Activated CD4-positive, alpha-beta T cell treated with anti-CD3 and anti-CD28 coated beads, Interleukin-2, amount 50 U/mL, for 4 hours (primary cell): ENCODE measurements at regions not wholly inside any gene's neighbourhood (a gene's known extent, or its start where the extent isn't known, plus 50 kb on each side); places are given as distances from the start of the nearest gene placed in this dataset.
"Not testable (repeated sequence)": the region's sequence is repeated elsewhere in the genome, so short reads cannot be mapped to it uniquely, and the experiment has no call there.

Experiments used
- DNase-seq, 2 experiments: peaks; one replicate each; pipeline ENCODE4 v3.0.0-alpha.2; 2020

DNA sequence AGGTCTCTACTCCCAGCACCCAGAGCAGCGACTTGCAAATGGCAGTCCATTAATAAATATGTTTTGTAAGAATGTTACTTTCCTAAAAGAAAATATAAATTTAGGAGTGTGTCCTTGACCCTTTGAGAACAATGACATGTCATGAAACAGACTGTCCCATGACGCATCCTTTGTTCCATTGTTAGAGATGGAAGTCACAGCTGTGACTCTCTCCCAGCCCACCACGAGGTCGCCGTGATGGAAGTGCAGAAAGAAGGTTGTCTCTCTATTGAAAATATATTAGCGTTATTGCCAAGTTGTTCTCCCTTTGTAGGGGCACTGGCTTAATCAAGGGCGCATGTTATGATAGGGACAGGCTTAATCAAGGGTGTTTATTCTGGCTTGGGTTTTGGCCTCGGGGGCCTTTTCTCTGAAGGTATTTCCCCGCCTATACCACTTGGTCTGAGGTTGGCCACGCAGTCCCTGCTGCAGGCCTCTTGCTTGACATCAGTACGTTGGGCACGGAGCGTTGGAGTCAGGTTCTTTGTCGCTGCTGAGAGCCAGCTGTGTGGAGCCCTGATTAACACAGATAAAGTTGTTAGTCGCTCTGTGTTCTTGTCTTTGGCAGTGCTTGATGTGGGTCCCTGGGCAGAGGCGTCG is 126.7 kb upstream of the ZNF536 start:
- no peak for DNase-seq

DNA sequence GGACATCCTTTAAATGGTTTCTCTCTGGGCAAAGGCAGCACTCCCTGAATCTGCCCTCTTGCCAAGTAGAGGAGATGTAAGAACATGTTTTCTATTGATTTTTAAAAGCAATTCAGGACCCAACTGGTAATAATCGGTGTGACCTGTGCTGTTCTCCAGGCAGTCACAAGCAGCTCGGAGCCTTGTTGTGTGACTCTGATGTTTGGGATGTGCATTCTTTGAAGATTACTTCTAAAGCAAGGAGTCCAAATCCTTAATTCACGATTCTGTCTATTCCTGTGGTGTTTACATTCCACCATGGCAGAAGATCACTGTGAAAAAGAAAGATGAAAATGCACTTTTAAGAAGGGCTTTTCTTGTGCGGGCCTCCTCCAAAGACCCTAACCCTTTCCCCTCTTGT is 122.3 kb upstream of the ZNF536 start:
- no peak for DNase-seq

- no peak for DNase-seq
Observed at GRCh38 chr19:30252214-30252613, 120.0 kb upstream of the ZNF536 start.

- DNase-seq = no peak
Observed at GRCh38 chr19:30253581-30253996, 118.6 kb upstream of the ZNF536 start.

- DNase-seq = no peak
Observed at GRCh38 chr19:30254158-30254557, 118.0 kb upstream of the ZNF536 start.

- no peak for DNase-seq
Observed at GRCh38 chr19:30254789-30255188, 117.4 kb upstream of the ZNF536 start.

- no peak for DNase-seq
Observed at GRCh38 chr19:30255791-30256495, 116.2 kb upstream of the ZNF536 start.

DNA sequence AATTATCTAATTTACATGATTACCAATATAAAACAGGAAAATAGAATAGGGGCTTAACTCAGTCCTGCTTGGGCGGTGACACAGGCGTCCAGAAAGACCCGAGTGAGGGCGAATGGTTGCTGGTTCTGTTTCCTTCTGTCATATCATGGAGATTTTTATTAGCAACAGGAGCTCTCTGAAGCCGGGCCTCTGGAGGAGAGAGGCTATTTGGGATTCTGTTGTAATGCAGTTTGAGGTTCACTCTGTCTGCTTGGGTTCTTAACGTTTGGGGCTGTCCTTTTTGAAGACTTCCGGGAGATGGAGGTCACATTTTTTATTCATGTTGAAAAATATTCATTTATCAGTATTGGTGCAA is 115.7 kb upstream of the ZNF536 start:
- no peak for DNase-seq

DNA sequence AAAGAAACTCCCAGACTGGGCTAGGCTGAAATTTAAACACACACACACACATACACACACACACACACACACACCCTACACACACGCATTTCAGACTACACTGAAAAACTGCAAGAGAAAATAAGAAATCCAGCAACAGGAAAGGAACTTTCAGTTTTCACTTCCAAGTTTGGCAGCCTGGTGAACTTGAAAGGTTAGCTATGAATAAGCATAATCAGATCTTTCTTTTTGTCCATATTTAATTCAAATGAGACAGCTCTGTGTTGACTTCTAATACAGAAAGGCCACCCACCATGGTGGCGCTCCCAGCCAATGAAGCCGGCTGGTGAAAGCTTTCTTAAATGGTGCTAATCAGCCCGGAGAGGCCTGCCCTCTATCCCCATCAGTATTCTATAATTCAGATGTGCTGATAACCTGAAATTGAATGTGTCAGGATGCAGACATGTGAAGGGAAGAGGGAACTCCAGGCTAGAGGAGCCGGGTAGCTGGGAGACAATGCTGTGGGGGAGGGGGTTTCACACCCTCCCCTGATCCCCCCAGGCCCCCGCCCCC is 108.3 kb upstream of the ZNF536 start:
- no peak for DNase-seq

DNA sequence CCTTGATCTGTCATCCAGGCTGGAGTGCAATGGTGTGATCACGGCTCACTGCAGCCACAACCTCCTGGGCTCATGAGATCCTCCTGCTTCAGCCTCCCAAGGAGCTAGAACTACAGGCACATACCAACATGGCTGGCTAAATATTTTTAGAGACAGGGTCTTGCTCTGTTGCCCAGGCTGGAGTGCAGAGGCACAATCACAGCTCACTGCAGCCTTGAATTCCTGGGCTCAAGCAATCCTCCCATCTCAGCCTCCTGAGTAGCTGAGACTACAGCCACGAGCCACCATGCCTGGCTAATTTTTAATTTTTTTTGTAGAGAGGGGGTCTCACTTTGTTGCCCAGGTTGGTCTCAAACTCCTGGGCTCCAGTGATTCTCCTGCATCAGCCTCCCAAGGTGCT is 106.3 kb upstream of the ZNF536 start:
- not testable (repeated sequence) for DNase-seq

- no peak for DNase-seq
Observed at GRCh38 chr19:30266687-30267086, 105.5 kb upstream of the ZNF536 start.

DNA sequence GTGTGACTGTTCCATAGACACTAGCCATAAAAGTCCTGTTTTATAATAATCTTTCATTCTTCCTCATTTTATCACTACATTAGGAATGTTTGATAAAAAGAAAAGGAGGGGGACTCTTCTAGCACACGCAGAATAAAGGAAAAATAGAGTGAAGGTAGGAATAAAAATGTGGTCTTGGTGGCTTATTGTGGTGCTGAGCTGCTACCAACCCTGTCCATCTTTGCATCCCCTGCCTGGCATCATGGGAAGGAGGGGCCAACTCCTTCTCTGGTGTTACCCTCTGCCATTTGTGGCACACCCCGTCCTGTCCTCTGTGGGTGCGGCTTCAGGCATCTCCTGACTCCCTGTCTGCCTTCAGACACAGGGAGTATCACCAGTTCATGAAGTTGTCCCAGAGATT is 104.9 kb upstream of the ZNF536 start:
- DNase-seq = no peak

- DNase-seq = no peak
Observed at GRCh38 chr19:30268601-30269000, 103.6 kb upstream of the ZNF536 start.

DNA sequence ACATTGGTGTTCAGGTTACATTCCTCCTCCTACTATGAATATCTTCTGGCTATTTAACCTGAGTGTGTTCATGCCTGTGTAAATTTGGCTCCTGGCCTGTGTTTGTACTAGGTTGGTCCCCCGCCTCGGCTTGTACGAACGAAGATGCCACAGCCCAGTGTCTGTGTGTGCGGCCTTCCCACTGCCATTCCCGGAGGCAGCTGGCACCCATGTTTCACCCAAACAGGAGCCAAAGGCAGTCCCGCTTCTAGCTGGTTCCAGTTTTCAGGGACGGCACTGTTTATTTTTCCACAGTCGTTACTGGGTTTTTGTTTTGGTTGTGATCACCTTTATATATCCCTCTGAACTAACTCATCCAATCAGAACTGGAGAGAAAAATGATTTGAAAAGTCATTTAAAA is 102.5 kb upstream of the ZNF536 start:
- no peak for DNase-seq

DNA sequence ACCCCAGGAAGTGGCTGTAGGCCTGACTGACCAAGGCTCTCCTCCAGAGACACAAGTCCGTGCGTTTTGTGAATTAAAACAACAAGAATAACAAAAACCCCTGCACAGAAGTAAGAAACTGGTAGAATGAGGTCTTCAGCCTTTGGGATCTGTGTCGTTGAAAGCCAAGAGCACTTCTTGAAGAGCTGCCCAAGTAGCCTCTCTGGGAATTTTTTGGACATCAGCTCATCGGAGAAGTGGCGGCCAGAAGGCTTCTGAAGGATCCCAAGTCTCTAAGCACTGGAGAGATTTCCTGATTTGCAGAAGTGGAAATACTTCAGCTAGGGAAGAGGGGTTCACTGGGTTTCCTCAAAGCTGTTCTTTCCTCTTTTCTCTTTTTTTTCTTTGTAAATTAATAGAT is 100.4 kb upstream of the ZNF536 start:
- no peak for DNase-seq

- no peak for DNase-seq
Observed at GRCh38 chr19:30272554-30272953, 99.6 kb upstream of the ZNF536 start.

DNA sequence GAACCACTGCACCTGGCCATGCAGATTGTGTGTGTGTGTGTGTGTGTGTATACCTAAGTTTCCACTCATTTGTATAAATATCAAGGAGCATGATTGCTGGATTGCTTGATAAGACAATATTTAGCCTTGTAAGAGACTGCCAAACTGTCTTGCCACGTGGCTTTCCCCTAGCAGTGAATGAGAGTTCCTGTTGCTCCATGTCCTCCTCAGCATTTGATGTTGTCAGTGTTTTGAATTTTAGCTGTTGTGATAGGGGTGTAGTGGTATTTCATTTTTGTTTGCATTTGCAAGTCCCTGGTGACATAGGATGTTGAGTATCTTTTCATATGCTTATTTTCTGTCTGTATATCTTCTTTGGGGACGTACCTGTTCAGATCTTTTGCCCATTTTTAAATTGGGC is 99.0 kb upstream of the ZNF536 start:
- DNase-seq = no peak

DNA sequence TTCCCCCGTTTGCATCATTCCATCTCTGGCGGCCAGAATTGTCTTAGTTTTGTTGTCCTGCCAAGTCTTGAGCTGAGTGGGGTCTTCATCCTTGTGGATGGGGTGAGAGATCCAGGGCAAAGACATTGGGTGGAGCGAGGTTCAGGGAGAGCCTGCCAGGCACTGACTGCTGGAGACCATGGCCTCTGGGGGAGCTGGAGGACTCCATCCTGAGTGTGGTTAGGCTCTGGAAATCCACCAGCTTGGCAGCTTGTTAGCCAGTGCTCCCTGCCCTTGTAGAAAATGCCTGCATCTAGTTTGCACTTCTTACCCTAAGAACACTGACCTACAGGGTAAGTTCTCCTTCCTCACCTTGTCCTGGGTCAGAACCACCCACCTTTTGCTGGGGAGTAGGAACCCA is 97.2 kb upstream of the ZNF536 start:
- DNase-seq = no peak

- DNase-seq = no peak
Observed at GRCh38 chr19:30276011-30276882, 95.9 kb upstream of the ZNF536 start.

- DNase-seq = no peak
Observed at GRCh38 chr19:30276883-30277280, 95.3 kb upstream of the ZNF536 start.

GRCh38 chr19:30277941-30278881 is 94.0 kb upstream of the ZNF536 start:
- DNase-seq = no peak

DNA sequence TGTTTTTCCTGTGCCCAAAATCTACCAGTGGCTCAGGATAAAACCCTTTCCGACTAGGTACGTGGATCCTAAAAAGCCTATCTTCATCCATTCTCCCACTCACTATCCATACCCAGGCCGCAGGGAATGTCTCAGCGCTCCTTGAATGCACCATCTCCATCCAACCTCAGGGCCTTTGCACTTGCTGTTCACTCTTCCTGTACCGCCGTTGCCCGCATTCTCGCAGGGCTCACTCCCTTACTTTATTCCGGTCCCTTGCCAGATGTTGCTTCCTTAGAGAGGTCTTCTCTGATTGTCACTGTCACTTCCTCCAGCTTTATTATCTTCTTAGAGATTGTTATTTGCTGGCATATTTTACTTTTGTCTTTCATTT is 93.3 kb upstream of the ZNF536 start:
- no peak for DNase-seq

DNA sequence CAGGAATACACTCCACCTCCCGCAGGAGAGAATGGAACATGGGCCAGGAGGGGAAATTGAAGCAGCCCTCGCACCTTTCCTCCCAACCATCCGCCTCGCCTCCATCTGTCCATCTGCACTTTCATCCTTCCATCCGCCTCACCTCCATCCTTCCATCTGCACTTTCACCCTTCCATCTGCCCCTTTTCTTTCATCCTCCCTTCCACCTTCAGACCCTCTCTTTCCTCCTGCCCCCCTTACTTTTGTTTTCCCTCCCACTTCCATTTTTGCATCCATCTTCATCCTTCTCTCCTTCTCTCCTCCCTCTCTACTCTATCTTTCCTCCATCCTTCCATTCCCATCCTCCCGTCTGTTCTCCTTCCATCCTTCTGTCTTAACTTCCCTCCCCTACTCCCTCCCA is 92.2 kb upstream of the ZNF536 start:
- no peak for DNase-seq
